IPS-20b (cell line): ENCODE measurements at regions not wholly inside any gene's neighbourhood (a gene's known extent, or its start where the extent isn't known, plus 50 kb on each side); places are given as distances from the start of the nearest gene placed in this dataset.

Source experiments
- H3K27ac ChIP-seq: one replicate; pipeline ENCODE4 v1.5.1; 2013; ENCODE audit warnings: low read length
- H3K27me3 ChIP-seq: 2 replicates; pipeline ENCODE4 v1.6.1; 2013; ENCODE audit warnings: mild to moderate bottlenecking, low read length, inconsistent platforms; ENCODE audit not compliant: insufficient read depth
- H3K36me3 ChIP-seq: 2 replicates; pipeline ENCODE4 v1.6.1; 2013; ENCODE audit warnings: low read depth, mild to moderate bottlenecking, inconsistent platforms, low read length, moderate library complexity; ENCODE audit not compliant: insufficient read depth
- H3K4me1 ChIP-seq: 2 replicates; pipeline ENCODE4 v1.6.1; 2013; ENCODE audit warnings: mild to moderate bottlenecking, control low read depth, inconsistent platforms, low read length, moderate library complexity; ENCODE audit not compliant: insufficient read depth
- H3K4me3 ChIP-seq: 2 replicates; pipeline ENCODE4 v1.5.1; 2013; ENCODE audit warnings: mild to moderate bottlenecking, low read length, inconsistent platforms
- H3K9ac ChIP-seq: 2 replicates; pipeline ENCODE4 v1.6.1; 2013; ENCODE audit warnings: low read depth, mild to moderate bottlenecking, inconsistent platforms, low read length, moderate library complexity
- H3K9me3 ChIP-seq: 2 replicates; pipeline ENCODE4 v1.6.1; 2013; ENCODE audit warnings: mild to moderate bottlenecking, low read depth, low read length, inconsistent platforms; ENCODE audit not compliant: insufficient read depth

DNA sequence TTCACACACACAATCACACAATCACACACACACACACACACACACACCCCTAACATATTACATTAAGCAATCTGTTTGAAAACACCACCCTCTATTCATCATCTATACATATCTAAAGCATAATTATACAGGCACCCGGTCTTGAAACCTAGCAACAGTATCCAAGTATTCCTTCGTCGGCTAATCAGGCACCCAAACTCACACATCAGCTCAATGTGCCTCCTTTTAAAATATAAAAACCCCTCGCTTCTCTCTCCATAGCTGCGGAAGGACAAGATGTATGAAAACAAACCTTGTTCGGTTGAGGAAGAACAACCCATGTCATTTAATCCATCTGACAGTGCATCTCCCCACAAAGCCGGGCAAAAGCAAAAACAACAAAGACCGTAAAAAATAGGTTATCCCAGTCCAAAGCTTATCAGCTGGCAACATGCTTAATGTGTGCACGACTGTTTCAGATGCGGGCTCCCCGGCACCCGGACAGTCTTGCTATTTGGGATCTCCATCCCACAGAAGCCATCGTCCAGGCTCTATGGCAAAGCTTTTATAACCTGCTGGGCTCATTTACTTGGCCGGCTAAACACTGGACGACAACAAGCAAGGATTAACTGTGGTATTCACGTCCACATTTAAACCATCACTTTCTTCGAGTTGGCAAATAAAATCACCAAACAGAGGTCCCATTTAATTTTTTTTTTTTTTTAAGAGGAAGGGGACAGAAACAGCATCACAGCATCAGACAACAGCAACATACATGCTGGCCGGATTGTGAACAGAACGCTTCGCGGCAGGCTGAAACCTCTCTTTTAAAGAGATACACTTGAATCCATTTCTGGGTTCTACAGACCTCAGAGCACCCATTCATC, 365.5 kb downstream of the SHANK2 start:
- Histone ChIP-seq H3K9me3 (no peaks in the 10 kb centered on the region), H3K9ac (no peak overlapping the region), H3K27ac (no peak overlapping the region), H3K4me3 (no peak overlapping the region), H3K27me3 (no peaks in the 10 kb centered on the region), H3K36me3 (no peaks in the 10 kb centered on the region), H3K4me1 (peaks cover 4% of the 10 kb centered on the region)

DNA sequence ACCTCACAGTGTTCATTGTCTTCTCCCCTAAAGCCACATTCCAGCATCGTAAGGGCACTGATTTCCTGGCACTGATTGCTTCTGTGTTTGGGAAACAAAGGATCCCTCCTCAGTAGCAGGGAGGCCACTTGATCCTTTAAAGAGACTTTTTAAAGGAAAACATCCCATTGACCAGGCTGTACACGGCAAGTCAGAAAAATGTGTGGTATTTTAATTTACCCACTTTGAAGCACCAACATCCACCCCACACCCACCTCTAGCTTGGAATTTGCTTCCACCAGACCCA, 364.9 kb downstream of the SHANK2 start:
- H3K4me3 ChIP-seq, result no peak overlapping the region
- H3K4me1 ChIP-seq, result peaks cover 8% of the 10 kb centered on the region
- no peaks in the 10 kb centered on the region for H3K36me3 ChIP-seq
- H3K9me3 ChIP-seq, result no peaks in the 10 kb centered on the region
- no peak overlapping the region for H3K27ac ChIP-seq
- no peaks in the 10 kb centered on the region for H3K27me3 ChIP-seq
- no peak overlapping the region for H3K9ac ChIP-seq

DNA sequence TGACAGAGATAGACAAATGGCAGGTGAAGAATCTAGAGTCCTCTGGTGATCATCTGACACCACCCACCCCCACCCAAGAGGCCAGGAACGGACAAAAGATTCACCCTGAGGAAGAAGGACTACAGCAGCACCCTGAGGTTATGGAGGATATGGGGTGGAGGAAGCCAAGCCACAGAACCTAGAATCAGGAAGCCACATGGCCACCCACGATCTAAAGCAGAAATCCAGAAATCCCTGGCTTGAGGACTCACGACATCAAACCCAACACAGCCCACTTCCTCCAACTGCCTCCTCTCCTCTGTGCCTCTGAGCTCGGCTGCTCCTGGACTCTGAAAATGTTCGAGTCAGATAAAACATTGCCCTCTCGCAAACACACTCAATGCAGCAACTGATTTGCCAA, 364.3 kb downstream of the SHANK2 start:
- no peak overlapping the region for H3K9ac ChIP-seq
- H3K27me3 ChIP-seq, result no peaks in the 10 kb centered on the region

DNA sequence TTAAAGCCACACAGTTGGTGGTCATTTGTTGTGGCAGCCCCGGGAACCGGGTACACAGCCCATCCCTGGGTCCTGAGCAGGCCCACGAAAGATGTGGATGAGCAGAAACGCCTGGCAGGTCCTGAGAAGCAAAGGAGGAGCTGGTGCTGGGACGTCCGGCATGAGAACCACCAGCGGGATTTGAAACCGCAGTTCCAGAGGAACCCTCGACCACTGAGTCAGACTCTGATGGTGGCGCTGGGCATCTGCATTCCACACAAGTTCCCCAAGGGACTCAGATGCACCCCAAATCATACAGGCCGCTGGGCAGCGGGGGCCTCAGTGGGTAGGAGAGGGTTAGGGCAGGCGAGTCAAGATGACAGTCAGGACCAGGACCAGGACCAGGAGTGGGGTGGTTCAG, 363.0 kb downstream of the SHANK2 start:
- Histone ChIP-seq H3K27ac (no peak overlapping the region), H3K9ac (no peak overlapping the region), H3K9me3 (no peaks in the 10 kb centered on the region), H3K36me3 (no peaks in the 10 kb centered on the region), H3K4me1 (peaks cover 8% of the 10 kb centered on the region), H3K4me3 (no peak overlapping the region), H3K27me3 (no peaks in the 10 kb centered on the region)

More for the DNA sequence above, 364.3 kb downstream of the SHANK2 start:
- Histone ChIP-seq H3K4me1 (peaks cover 8% of the 10 kb centered on the region), H3K4me3 (no peak overlapping the region), H3K27ac (no peak overlapping the region), H3K36me3 (no peaks in the 10 kb centered on the region), H3K9me3 (no peaks in the 10 kb centered on the region)

DNA sequence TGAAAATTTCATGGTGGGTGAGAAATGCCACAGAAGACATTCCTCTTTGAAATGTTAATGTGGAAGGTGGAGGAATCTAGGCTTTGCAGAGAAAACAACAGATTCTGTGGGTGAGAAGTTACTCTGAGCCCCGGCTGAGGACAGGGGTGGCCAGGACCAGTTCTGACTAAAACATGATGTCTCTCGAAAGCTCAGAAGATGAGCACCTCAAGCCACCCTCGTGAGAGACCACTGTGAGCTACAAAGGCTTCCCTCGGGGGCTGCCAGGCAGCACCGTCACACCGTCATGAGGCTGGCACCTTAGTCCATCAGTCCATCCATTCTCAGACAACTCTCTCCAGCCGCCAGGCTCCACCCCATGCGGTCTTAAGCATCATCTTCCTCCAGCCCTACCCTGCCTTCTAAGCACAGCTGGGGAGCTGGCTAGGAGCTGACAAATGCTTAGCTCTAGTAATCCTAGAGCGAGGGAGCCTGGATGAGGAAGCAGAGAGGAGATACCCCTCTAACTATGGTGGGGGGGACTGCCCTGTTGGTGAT, 360.5 kb downstream of the SHANK2 start:
- Histone ChIP-seq H3K36me3 (no peaks in the 10 kb centered on the region), H3K27ac (no peak overlapping the region), H3K27me3 (no peaks in the 10 kb centered on the region), H3K4me1 (peaks cover 8% of the 10 kb centered on the region), H3K9ac (no peak overlapping the region), H3K4me3 (no peak overlapping the region), H3K9me3 (no peaks in the 10 kb centered on the region)

DNA sequence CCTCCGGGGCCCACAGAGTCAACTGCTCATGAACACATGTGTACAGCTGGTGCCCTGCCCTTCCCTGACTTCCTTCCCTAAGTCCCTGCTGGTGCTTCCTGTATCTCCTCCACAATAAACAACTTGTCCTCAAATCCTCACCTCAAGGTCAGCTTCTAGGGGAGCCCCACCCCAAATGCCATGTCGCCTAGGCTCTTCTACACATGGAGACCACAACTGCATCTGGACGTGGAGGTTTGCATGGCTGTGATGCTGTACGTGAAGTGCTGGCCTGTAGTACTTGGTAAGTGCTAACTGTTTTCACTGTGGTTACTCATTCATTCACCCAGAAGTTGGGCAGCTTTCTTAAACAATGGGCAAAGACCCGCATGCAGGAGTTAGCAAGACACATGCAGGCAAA, 359.5 kb downstream of the SHANK2 start:
- H3K4me3 ChIP-seq, result no peak overlapping the region
- H3K27ac ChIP-seq, result no peak overlapping the region
- H3K9me3 ChIP-seq, result peaks cover 7% of the 10 kb centered on the region
- H3K36me3 ChIP-seq, result no peaks in the 10 kb centered on the region
- no peaks in the 10 kb centered on the region for H3K27me3 ChIP-seq
- H3K9ac ChIP-seq, result no peak overlapping the region
- H3K4me1 ChIP-seq, result peaks cover 8% of the 10 kb centered on the region

DNA sequence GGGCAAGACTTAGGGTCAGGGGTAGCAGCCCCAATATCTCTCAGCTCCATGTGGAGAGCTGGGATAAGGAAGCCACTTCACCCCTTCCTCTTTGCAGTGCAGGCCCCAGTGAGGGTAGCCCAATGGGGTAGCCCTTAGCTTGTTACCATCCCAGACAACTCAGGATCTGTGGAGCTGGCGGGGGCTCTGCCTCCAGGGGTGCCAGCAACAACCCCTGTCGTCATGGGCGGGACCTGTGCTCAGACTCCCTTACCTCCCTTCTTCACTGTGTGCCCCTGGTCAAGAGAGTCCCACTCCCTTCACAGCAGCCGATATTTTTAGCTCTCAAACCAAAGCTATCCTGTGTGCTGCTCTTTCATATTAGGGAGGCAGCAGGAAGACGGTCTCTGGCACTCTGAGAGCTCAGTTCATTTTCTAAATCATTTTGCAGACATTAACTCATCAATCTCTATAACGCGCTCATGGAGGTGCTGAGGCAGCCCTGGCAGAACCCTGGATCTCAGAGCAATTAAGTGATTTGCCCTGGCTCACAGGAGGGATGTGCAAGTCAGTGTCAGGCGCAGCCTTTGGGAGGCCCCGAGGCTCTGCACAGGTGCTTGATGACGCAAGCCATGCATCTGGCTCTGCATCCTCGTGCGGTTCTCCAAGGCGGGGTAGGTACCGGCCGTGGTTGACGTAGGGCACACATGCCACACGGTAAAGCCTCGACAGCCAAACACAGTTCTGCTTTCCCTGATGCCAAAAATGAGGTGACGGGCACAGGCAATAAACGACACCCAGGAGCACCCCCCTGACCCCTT, 357.6 kb downstream of the SHANK2 start:
- H3K27me3 ChIP-seq, result no peaks in the 10 kb centered on the region
- H3K27ac ChIP-seq, result no peak overlapping the region
- peaks cover 7% of the 10 kb centered on the region for H3K9me3 ChIP-seq
- H3K9ac ChIP-seq, result no peak overlapping the region
- H3K36me3 ChIP-seq, result no peaks in the 10 kb centered on the region
- no peak overlapping the region for H3K4me3 ChIP-seq
- peaks cover 8% of the 10 kb centered on the region for H3K4me1 ChIP-seq

DNA sequence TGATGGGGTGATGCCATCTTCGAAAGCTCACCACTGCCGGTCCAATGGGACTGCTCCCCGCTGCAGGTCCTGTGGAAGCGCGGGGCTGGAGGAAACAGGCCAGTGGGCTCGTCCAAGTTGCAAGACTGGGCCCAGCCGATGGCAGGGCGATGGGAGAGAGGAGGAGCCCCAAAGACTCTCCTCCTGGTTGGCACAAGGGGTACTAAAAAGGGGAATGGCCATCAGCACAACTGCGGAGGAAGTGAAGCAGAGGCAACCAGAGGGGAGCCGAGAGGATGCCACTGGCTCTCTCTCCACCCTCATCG, 357.1 kb downstream of the SHANK2 start:
- Histone ChIP-seq H3K27ac (no peak overlapping the region), H3K27me3 (no peaks in the 10 kb centered on the region), H3K4me1 (peaks cover 8% of the 10 kb centered on the region), H3K9ac (no peak overlapping the region), H3K4me3 (no peak overlapping the region), H3K36me3 (no peaks in the 10 kb centered on the region), H3K9me3 (peaks cover 7% of the 10 kb centered on the region)

DNA sequence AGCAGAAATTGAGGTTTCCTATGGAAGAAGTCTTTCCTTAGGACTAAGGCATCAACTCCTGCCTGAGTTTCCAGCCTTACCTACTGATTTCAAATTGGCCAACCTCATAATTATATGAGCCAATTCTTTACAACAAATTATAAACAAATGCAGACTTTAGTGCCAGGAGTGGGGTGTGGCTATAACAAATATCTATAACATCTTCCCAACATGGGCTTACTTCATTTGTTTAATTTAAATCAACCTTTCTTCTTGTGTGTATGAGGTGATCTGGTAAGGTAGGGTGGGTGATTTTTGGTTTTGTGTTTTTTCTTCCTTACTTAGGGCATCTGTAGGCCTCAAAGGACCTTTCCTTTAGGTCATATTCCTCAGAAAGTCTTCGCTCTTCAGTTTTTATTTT, 354.9 kb downstream of the SHANK2 start:
- H3K4me1 ChIP-seq, result no peaks in the 10 kb centered on the region
- H3K36me3 ChIP-seq, result no peaks in the 10 kb centered on the region
- H3K27ac ChIP-seq, result no peak overlapping the region
- H3K27me3 ChIP-seq, result no peaks in the 10 kb centered on the region
- no peak overlapping the region for H3K9ac ChIP-seq
- H3K9me3 ChIP-seq, result peaks cover 7% of the 10 kb centered on the region
- no peak overlapping the region for H3K4me3 ChIP-seq

DNA sequence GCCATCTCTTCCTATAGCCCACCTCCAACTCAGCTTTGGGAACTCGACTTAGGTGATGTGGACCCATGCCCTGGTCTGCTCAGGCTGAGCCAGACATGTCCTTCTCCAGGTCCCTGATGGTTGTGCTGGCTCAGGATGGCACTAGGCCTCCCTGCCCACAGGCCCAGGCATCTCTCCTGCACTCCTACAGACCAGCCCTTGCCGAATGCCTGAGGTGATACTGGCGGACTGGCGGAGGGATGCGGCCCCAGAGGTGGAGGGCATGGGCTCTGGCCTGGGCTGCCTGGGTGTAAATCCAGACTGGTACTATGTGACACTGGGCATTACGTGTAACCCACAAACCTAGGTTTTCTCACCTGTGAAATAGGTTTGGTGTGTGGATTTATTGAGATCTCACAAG, 352.8 kb downstream of the SHANK2 start:
- H3K27me3 ChIP-seq, result no peaks in the 10 kb centered on the region
- H3K9ac ChIP-seq, result no peak overlapping the region
- no peak overlapping the region for H3K4me3 ChIP-seq
- H3K36me3 ChIP-seq, result no peaks in the 10 kb centered on the region
- H3K27ac ChIP-seq, result no peak overlapping the region
- H3K9me3 ChIP-seq, result peaks cover 7% of the 10 kb centered on the region
- no peaks in the 10 kb centered on the region for H3K4me1 ChIP-seq

DNA sequence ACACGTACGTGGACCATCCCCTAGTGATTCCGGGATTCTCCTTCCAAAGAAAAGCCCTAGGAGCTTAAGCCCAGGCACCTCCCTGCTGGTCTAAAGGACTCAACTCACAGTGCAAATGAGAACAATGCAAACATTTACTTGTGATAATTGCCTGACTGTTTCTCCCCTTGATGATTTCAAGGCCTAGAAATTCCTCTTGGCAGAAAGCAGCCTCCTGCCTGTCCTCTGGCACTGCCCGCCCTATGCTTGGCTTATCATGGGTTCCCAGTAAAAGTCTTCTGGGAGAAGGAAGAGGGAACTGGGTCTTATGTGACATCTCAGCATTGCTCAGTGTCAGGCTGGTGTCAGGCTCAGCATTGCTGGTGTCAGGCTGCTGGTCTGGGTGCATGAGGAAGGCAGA, 351.8 kb downstream of the SHANK2 start:
- Histone ChIP-seq H3K36me3 (no peaks in the 10 kb centered on the region), H3K4me3 (no peak overlapping the region), H3K4me1 (no peaks in the 10 kb centered on the region), H3K9me3 (peaks cover 7% of the 10 kb centered on the region), H3K9ac (no peak overlapping the region), H3K27ac (no peak overlapping the region), H3K27me3 (no peaks in the 10 kb centered on the region)

DNA sequence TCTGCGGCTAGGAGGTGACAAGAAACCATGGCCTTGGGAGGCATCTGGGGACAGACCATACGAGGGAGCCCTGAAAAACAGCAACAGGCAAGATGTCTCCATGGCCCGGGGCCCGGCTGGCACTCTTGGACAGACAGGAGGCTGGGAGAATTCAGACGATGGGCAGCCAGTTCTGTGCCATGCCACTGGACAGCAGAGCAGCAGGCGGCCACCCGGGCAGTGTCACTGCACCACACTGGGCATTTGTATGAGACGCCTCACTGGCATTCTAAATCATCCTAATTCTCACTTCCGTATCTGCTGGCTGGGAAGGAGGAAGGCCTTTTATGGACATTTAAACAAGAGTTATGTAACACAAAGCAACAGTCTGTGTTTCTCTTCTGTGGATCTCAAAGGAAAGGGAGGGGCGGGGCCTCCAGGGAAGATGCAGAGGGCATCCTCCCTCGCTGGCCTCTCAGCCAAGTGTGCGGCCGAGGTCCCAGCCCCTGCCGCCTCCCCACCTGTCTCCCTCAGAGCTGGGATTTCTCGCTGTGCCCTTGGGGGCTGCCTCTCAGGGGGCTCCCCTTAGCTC, 350.3 kb downstream of the SHANK2 start:
- H3K4me1 ChIP-seq, result no peaks in the 10 kb centered on the region
- H3K36me3 ChIP-seq, result no peaks in the 10 kb centered on the region
- no peak overlapping the region for H3K27ac ChIP-seq
- H3K9ac ChIP-seq, result no peak overlapping the region
- H3K27me3 ChIP-seq, result no peaks in the 10 kb centered on the region
- H3K9me3 ChIP-seq, result peaks cover 6% of the 10 kb centered on the region
- no peak overlapping the region for H3K4me3 ChIP-seq
